HCT116 (cell line): ENCODE measurements at regions not wholly inside any gene's neighbourhood (a gene's known extent, or its start where the extent isn't known, plus 50 kb on each side); places are given as distances from the start of the nearest gene placed in this dataset.

ENCODE experiments used
- ATAC-seq: fragments of 200-7000 bp; cut with Tn5 transposase; 2 replicates; pipeline ENCODE4 v1.9.1; 2020; ENCODE audit warnings: mild to moderate bottlenecking, moderate library complexity
- BruUV-seq: library from RNA; stranded (reverse); fragments of 400-500 nt; replicated peaks from 2 replicates; lab custom pipeline; 2021; lab: Mats Ljungman, UMichigan
- CTCF ChIA-PET: fragments of 300-600 bp; sonication (Branson Sonifier 250); formaldehyde crosslinking; loops from one replicate; lab custom pipeline; 2021; ENCODE audit warnings: antibody characterized with exemption; lab: Charles Lee
- POLR2A ChIA-PET: fragments of 300-600, 350-600 bp; sonication (Branson Sonifier 250); formaldehyde crosslinking; loops from one replicate; lab custom pipeline; 2021; ENCODE audit warnings: antibody characterized with exemption; lab: Charles Lee
- RAD21 ChIA-PET, 2 experiments: fragments of 300-600 bp; sonication (Branson Sonifier 250); formaldehyde crosslinking; loops; one replicate each; lab custom pipeline; 2023; ENCODE audit warnings: low total read pairs in 2 of 2; ENCODE audit not compliant: uncharacterized antibody in 2 of 2, unreplicated experiment in 2 of 2, low non-redundant PET in 1 of 2; lab: Charles Lee
- DNase-seq: peaks from one replicate; pipeline ENCODE4 v3.0.0-alpha.2; 2010; ENCODE audit warnings: low read depth, low spot score
- H2AFZ ChIP-seq: fragments of 200-600 bp; shearing (Covaris generic), sonication (generic); 2 replicates; pipeline ENCODE4 v1.6.1; 2017; ENCODE audit warnings: low read depth, mixed run types, mixed read lengths, antibody characterized with exemption, low read length; ENCODE audit not compliant: poor library complexity, severe bottlenecking
- H3K27ac ChIP-seq: 2 replicates; pipeline ENCODE4 v1.5.1; 2012; ENCODE audit warnings: low read depth, low read length
- H3K27me3 ChIP-seq: fragments of 200-600 bp; sonication (generic); 2 replicates; pipeline ENCODE4 v1.6.1; 2016; ENCODE audit warnings: mixed run types, low read length, mixed read lengths; ENCODE audit not compliant: insufficient read depth
- H3K36me3 ChIP-seq, 2 experiments: fragments of 200-500 bp in 1 of 2; fragments of 200-600 bp in 1 of 2; sonication (Bioruptor generic) in 1 of 2; sonication (generic) in 1 of 2; 2 replicates each; pipeline versions ENCODE4 v1.5.1 to v1.6.1; 2014 to 2016; ENCODE audit warnings: low read length in 2 of 2, inconsistent platforms in 1 of 2, mixed read lengths in 1 of 2, mixed run types in 1 of 2; ENCODE audit not compliant: insufficient read depth in 2 of 2, control insufficient read depth in 1 of 2
- H3K4me1 ChIP-seq, 2 experiments: fragments of 200-600 bp in 1 of 2; sonication (generic) in 1 of 2; 2 replicates each; pipeline versions ENCODE4 v1.5.1 to v1.6.1; 2012 to 2017; ENCODE audit warnings: low read length in 2 of 2, inconsistent platforms in 1 of 2, mild to moderate bottlenecking in 1 of 2, mixed read lengths in 1 of 2, mixed run types in 1 of 2, moderate library complexity in 1 of 2; ENCODE audit not compliant: insufficient read depth in 2 of 2, control insufficient read depth in 1 of 2
- H3K4me2 ChIP-seq: fragments of 200-600 bp; sonication (generic); 2 replicates; pipeline ENCODE4 v1.6.1; 2017; ENCODE audit warnings: mixed run types, low read length, mixed read lengths
- H3K4me3 ChIP-seq, 2 experiments: fragments of 200-600 bp in 1 of 2; sonication (generic) in 1 of 2; replicated peaks in 1 of 2; 2 replicates each; pipeline ENCODE4 v1.5.1; 2011 to 2016; ENCODE audit warnings: low read length in 2 of 2, control low read depth in 1 of 2, low read depth in 1 of 2, mild to moderate bottlenecking in 1 of 2, mixed read lengths in 1 of 2, mixed run types in 1 of 2
- H3K79me2 ChIP-seq: fragments of 200-600 bp; sonication (generic); 2 replicates; pipeline ENCODE4 v1.6.1; 2017; ENCODE audit warnings: mild to moderate bottlenecking, mixed run types, low read length, moderate library complexity, mixed read lengths; ENCODE audit not compliant: insufficient read depth
- H3K9ac ChIP-seq: fragments of 200-600 bp; sonication (generic); 2 replicates; pipeline ENCODE4 v1.6.1; 2016; ENCODE audit warnings: low read length, mixed read lengths
- H3K9me2 ChIP-seq: fragments of 200-600 bp; sonication (generic), shearing (Covaris generic); 2 replicates; pipeline ENCODE4 v1.6.1; 2017; ENCODE audit warnings: mixed run types, mild to moderate bottlenecking, moderate library complexity; ENCODE audit not compliant: insufficient read depth
- H3K9me3 ChIP-seq, 2 experiments: fragments of 200-500 bp in 1 of 2; fragments of 200-600 bp in 1 of 2; sonication (Bioruptor generic) in 1 of 2; sonication (generic) in 1 of 2; 2 replicates each; pipeline ENCODE4 v1.6.1; 2014 to 2017; ENCODE audit warnings: low read length in 2 of 2, mixed read lengths in 2 of 2, inconsistent platforms in 1 of 2, low read depth in 1 of 2, mild to moderate bottlenecking in 1 of 2, mixed run types in 1 of 2, moderate library complexity in 1 of 2; ENCODE audit not compliant: control insufficient read depth in 1 of 2, insufficient read depth in 1 of 2
- H4K20me1 ChIP-seq: fragments of 200-600 bp; sonication (generic), shearing (Covaris generic); 2 replicates; pipeline ENCODE4 v1.6.1; 2017; ENCODE audit warnings: mixed run types, mild to moderate bottlenecking, moderate library complexity; ENCODE audit not compliant: insufficient read depth
- CBX3 ChIP-seq: IDR thresholded peaks from 2 replicates; pipeline ENCODE4 v1.6.1; 2012; ENCODE audit warnings: low read depth
- ELF1 ChIP-seq: IDR thresholded peaks from 2 replicates; pipeline ENCODE4 v1.6.1; 2012; ENCODE audit warnings: low read depth, borderline replicate concordance
- EZH2phosphoT487 ChIP-seq: fragments of 200-600 bp; IDR thresholded peaks from 2 replicates; pipeline ENCODE4 v1.6.1; 2018; ENCODE audit warnings: antibody characterized with exemption, borderline replicate concordance
- FOSL1 ChIP-seq: IDR thresholded peaks from 2 replicates; pipeline ENCODE4 v1.6.1; 2012; ENCODE audit warnings: low read depth
- POLR2A ChIP-seq: IDR thresholded peaks from 2 replicates; pipeline ENCODE4 v1.7.0; 2011; ENCODE audit warnings: borderline replicate concordance; ENCODE audit not compliant: insufficient read depth, insufficient read length; ENCODE audit errors: extremely low read depth
- POLR2AphosphoS5 ChIP-seq: IDR thresholded peaks from 2 replicates; pipeline ENCODE4 v1.6.1; 2011; ENCODE audit warnings: mild to moderate bottlenecking, low read depth, low read length, moderate library complexity
- RAD21 ChIP-seq: IDR thresholded peaks from 2 replicates; pipeline ENCODE4 v1.6.1; 2012; ENCODE audit warnings: low read depth, mild to moderate bottlenecking
- SIN3A ChIP-seq: IDR thresholded peaks from 2 replicates; pipeline ENCODE4 v1.6.1; 2012; ENCODE audit warnings: low read depth
- SP1 ChIP-seq: IDR thresholded peaks from 2 replicates; pipeline ENCODE4 v1.6.1; 2012; ENCODE audit warnings: low read depth
- SRF ChIP-seq: IDR thresholded peaks from 2 replicates; pipeline ENCODE4 v1.6.1; 2012; ENCODE audit warnings: low read depth
- TCF7L2 ChIP-seq: IDR thresholded peaks from 2 replicates; pipeline ENCODE4 v1.7.0; 2011; ENCODE audit warnings: borderline replicate concordance, inconsistent platforms; ENCODE audit not compliant: insufficient read depth, insufficient read length; ENCODE audit errors: extremely low read depth
- YY1 ChIP-seq: IDR thresholded peaks from 2 replicates; pipeline ENCODE4 v1.6.1; 2011; ENCODE audit warnings: low read length, low read depth, moderate library complexity, mild to moderate bottlenecking; ENCODE audit not compliant: insufficient replicate concordance; ENCODE audit errors: extremely low read depth
- ZFX ChIP-seq: fragments of 450-650 bp; IDR thresholded peaks from 2 replicates; pipeline ENCODE4 v1.6.1; 2017
- intact Hi-C: fragments of 100-400 bp; cut with micrococcal nuclease; formaldehyde crosslinking; loops from 2 replicates; pipeline ENCODE4 v1.10.0; 2022
- TF ChIP-seq, protein P1 (sequence below): IDR thresholded peaks from 2 replicates; pipeline ENCODE4 v1.6.1; 2012
- TF ChIP-seq, protein P2 (sequence below): IDR thresholded peaks from 2 replicates; pipeline ENCODE4 v1.6.1; 2012; ENCODE audit warnings: low read depth
- TF ChIP-seq, protein P3 (sequence below): IDR thresholded peaks from 2 replicates; pipeline ENCODE4 v1.6.1; 2012

DNA sequence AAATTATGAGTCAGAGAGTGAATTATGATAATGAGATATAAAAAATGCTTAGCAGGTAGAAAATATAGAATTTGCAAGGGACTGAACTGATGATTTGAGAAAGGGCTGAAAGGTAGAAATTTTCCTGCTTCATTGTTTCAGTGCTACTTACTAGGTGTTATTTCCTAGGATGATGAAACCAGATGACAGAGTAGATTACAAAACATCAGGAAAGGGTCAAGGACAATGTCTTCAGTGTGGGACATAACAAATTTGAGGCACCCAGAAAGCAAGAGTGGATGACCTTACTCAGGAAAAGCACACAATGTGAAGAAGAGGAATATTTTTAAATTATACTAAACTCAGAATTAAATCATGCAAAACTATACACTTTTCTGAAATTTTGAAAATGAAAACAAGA lies 102.1 kb downstream of the SHCBP1 start:
- H3K9ac ChIP-seq, result no peak overlapping the region
- TF ChIP-seq FOSL1 (no peak), RAD21 (no peak), ZFX (no peak), YY1 (no peak), POLR2A (no peak), SIN3A (no peak), SP1 (no peak), CBX3 (no peak), ELF1 (no peak), POLR2AphosphoS5 (no peak), TCF7L2 (no peak), EZH2phosphoT487 (no peak), SRF (no peak)
- TF ChIP-seq, protein P1, sequence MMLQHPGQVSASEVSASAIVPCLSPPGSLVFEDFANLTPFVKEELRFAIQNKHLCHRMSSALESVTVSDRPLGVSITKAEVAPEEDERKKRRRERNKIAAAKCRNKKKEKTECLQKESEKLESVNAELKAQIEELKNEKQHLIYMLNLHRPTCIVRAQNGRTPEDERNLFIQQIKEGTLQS, result no peak
- TF ChIP-seq, protein P2, sequence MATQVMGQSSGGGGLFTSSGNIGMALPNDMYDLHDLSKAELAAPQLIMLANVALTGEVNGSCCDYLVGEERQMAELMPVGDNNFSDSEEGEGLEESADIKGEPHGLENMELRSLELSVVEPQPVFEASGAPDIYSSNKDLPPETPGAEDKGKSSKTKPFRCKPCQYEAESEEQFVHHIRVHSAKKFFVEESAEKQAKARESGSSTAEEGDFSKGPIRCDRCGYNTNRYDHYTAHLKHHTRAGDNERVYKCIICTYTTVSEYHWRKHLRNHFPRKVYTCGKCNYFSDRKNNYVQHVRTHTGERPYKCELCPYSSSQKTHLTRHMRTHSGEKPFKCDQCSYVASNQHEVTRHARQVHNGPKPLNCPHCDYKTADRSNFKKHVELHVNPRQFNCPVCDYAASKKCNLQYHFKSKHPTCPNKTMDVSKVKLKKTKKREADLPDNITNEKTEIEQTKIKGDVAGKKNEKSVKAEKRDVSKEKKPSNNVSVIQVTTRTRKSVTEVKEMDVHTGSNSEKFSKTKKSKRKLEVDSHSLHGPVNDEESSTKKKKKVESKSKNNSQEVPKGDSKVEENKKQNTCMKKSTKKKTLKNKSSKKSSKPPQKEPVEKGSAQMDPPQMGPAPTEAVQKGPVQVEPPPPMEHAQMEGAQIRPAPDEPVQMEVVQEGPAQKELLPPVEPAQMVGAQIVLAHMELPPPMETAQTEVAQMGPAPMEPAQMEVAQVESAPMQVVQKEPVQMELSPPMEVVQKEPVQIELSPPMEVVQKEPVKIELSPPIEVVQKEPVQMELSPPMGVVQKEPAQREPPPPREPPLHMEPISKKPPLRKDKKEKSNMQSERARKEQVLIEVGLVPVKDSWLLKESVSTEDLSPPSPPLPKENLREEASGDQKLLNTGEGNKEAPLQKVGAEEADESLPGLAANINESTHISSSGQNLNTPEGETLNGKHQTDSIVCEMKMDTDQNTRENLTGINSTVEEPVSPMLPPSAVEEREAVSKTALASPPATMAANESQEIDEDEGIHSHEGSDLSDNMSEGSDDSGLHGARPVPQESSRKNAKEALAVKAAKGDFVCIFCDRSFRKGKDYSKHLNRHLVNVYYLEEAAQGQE, result no peak
- TF ChIP-seq, protein P3, sequence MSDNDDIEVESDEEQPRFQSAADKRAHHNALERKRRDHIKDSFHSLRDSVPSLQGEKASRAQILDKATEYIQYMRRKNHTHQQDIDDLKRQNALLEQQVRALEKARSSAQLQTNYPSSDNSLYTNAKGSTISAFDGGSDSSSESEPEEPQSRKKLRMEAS, result no peak
- RAD21 ChIA-PET, result no interaction called here
- ATAC-seq (no peak), DNase-seq (no peak)
- no peaks in the 10 kb centered on the region for H3K79me2 ChIP-seq
- intact Hi-C loops, result no loop called here
- no peak overlapping the region for H3K4me3 ChIP-seq
- POLR2A ChIA-PET, result no interaction called here
- H3K27ac ChIP-seq, result no peak overlapping the region
- no peak overlapping the region for H2AFZ ChIP-seq
- H3K27me3 ChIP-seq, result no peaks in the 10 kb centered on the region
- no peak overlapping the region for H3K4me2 ChIP-seq
- H3K36me3 ChIP-seq, result no peaks in the 10 kb centered on the region
- no TSS peak for BruUV-seq
- no peaks in the 10 kb centered on the region for H4K20me1 ChIP-seq
- no peaks in the 10 kb centered on the region for H3K4me1 ChIP-seq
- CTCF ChIA-PET, result no interaction called here
- no peaks in the 10 kb centered on the region for H3K9me3 ChIP-seq
- no peaks in the 10 kb centered on the region for H3K9me2 ChIP-seq
